Midbrain (tissue), 1 donor: ENCODE measurements at regions not wholly inside any gene's neighbourhood (a gene's known extent, or its start where the extent isn't known, plus 50 kb on each side); places are given as distances from the start of the nearest gene placed in this dataset.
A peak's percentile ranks its signal among the peaks of the same experiment; 100 is the strongest.
"Not testable (repeated sequence)": the region's sequence is repeated elsewhere in the genome, so short reads cannot be mapped to it uniquely, and the experiment has no call there.

ENCODE experiments used
- DNase-seq: peaks from one replicate; lab custom pipeline; 2025; lab: John Stamatoyannopoulos, UW

- DNase-seq = no peak
Observed at GRCh38 chr14:81584495-81584894, 50.8 kb upstream of the SEL1L start.

GRCh38 chr14:81589381-81590065 is 55.9 kb upstream of the SEL1L start:
- no peak for DNase-seq

GRCh38 chr14:81591266-81591665 is 57.6 kb upstream of the SEL1L start:
- DNase-seq = no peak

GRCh38 chr14:81594012-81594411 is 60.4 kb upstream of the SEL1L start:
- DNase-seq = peak; percentile 56

- no peak for DNase-seq
Observed at GRCh38 chr14:81605660-81606059, 72.0 kb upstream of the SEL1L start.

GRCh38 chr14:81613341-81614045 is 79.8 kb upstream of the SEL1L start:
- DNase-seq = no peak

- not testable (repeated sequence) for DNase-seq
Observed at GRCh38 chr14:81614302-81614701, 80.6 kb upstream of the SEL1L start.

- DNase-seq = no peak
Observed at GRCh38 chr14:81618695-81619094, 85.0 kb upstream of the SEL1L start.

- no peak for DNase-seq
Observed at GRCh38 chr14:81619816-81620215, 86.2 kb upstream of the SEL1L start.

GRCh38 chr14:81623771-81624396 is 90.2 kb upstream of the SEL1L start:
- DNase-seq = not testable (repeated sequence)

GRCh38 chr14:81625343-81625742 is 91.7 kb upstream of the SEL1L start:
- DNase-seq = peak; percentile 62

GRCh38 chr14:81632157-81632556 is 98.5 kb upstream of the SEL1L start:
- no peak for DNase-seq

- no peak for DNase-seq
Observed at GRCh38 chr14:81633496-81633895, 99.8 kb upstream of the SEL1L start.

GRCh38 chr14:81637639-81638038 is 104.0 kb upstream of the SEL1L start:
- no peak for DNase-seq

- DNase-seq = no peak
Observed at GRCh38 chr14:81638656-81639280, 105.1 kb upstream of the SEL1L start.

GRCh38 chr14:81653626-81654025 is 120.0 kb upstream of the SEL1L start:
- no peak for DNase-seq

- no peak for DNase-seq
Observed at GRCh38 chr14:81655423-81656314, 122.0 kb upstream of the SEL1L start.

GRCh38 chr14:81656811-81657210 is 123.2 kb upstream of the SEL1L start:
- no peak for DNase-seq

- DNase-seq = no peak
Observed at GRCh38 chr14:81662066-81662465, 128.4 kb upstream of the SEL1L start.

GRCh38 chr14:81662570-81663197 is 129.0 kb upstream of the SEL1L start:
- DNase-seq = no peak

GRCh38 chr14:81668626-81669274 is 135.1 kb upstream of the SEL1L start:
- DNase-seq = no peak
